ENCODE measurements at regions not wholly inside any gene's neighbourhood (a gene's known extent, or its start where the extent isn't known, plus 50 kb on each side); places are given as distances from the start of the nearest gene placed in this dataset.

DNA sequence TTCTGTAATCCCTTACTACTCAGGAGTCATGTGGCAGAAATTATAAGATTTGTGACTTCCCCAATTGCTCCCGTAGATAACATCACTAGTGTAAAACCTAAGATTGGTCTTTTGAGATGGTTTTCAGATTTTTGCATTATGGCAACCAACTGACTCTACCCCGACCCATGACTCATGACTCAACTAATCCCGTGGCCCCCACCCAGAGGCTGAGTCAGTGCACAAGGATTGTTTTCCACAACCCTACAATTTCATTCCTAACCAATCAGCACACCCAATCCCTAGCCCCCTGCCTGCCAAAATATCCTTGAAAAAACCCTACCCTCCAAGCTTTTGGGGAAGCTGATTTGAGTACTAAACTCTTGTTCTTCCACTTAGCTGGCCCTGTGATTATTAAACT lies 109.4 kb upstream of the FAM9C start:
- CTCF ChIA-PET, result no interaction called here
- TF ChIP-seq, protein P1, sequence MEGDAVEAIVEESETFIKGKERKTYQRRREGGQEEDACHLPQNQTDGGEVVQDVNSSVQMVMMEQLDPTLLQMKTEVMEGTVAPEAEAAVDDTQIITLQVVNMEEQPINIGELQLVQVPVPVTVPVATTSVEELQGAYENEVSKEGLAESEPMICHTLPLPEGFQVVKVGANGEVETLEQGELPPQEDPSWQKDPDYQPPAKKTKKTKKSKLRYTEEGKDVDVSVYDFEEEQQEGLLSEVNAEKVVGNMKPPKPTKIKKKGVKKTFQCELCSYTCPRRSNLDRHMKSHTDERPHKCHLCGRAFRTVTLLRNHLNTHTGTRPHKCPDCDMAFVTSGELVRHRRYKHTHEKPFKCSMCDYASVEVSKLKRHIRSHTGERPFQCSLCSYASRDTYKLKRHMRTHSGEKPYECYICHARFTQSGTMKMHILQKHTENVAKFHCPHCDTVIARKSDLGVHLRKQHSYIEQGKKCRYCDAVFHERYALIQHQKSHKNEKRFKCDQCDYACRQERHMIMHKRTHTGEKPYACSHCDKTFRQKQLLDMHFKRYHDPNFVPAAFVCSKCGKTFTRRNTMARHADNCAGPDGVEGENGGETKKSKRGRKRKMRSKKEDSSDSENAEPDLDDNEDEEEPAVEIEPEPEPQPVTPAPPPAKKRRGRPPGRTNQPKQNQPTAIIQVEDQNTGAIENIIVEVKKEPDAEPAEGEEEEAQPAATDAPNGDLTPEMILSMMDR (IDR thresholded peaks at IDR 0.05; ENCODE audit: insufficient read depth, low read length, missing control alignments), result no peak
- POLR2A ChIA-PET, result no interaction called here
- no peak for DNase-seq (ENCODE audit: low read depth, low spot score)
- no peak overlapping the region for H3K4me3 ChIP-seq (ENCODE audit: low read depth, low read length)

DNA sequence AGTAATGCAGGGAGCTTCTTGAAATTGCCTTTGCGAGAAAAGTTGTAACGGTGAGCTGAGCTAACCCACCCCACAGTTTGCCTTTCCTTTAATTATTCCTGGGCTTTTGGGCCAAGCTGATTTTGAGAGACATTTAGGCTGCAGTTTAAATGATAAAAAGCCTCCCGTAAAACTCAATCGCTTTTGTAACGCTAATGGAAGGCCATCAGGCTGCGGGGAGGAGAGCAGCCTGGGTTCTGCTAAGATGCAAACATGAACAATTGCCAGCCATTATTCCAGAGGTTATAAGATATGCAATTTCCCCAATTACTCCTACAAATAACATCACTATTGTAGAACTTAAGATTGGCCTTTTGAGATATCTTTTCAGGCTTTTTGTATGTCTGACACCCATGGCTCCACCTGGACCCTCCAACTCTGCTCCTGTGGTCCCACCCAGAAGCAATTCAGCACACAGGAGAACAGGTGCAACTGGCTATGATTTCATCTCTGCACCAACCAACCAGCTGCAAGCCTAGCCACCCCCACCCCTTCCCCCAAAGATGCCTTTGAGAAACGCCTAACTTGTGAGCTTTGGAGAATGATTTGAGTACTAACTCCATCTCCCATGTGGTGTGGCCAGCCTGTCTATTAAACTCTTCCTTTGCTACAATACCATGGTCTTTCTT lies 108.2 kb upstream of the FAM9C start:
- H3K4me3 ChIP-seq (ENCODE audit: low read depth, low read length), result no peak overlapping the region
- no peak for DNase-seq (ENCODE audit: low read depth, low spot score)
- TF ChIP-seq, protein P1 (IDR thresholded peaks at IDR 0.05; ENCODE audit: insufficient read depth, low read length, missing control alignments), result no peak
- CTCF ChIA-PET, result interaction anchor here (0.9 kb wide), 1 partner anchor 174 kb away, joined by 3 read pairs; no protein-coding TSS in a partner anchor
- POLR2A ChIA-PET, result interaction anchor here (0.6 kb wide), 1 partner anchor 174 kb away, joined by 3 read pairs; no protein-coding TSS in a partner anchor

DNA sequence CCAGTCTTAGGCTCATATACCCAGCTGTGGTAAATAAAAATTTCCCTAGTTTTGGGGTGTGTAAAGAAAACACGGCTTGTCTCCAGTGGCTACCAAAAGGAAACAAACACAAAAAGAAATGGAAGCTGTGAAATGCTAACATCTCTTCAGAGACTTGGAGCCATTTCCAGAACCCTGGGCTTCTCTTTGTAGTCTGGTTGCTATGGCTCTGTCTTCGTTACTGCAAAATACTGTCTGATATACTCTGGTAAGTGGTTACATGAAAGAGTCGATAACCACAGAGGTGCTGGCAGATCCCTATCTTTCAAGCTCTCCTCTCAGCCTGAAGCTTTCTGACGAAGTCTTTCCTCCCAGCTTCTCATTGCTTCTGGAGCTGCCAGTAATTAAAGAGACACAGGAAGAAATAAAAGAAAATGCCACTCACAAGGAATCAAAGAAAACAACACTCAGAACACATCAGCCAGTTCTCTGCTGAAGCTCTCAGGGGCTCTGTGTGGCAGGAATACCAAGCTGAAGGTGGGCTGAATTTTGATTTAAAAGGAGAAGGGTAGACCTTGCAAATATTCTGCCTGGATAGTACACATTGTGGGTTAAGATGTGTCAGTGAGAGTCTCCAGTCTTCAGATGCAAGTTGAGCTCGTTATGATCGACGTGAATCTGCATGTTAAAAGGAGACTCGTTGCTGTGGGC lies 107.6 kb upstream of the FAM9C start:
- TF ChIP-seq, protein P1 (IDR thresholded peaks at IDR 0.05; ENCODE audit: insufficient read depth, low read length, missing control alignments), result no peak
- CTCF ChIA-PET, result interaction anchor here (0.9 kb wide), 1 partner anchor 174 kb away, joined by 3 read pairs; no protein-coding TSS in a partner anchor
- H3K4me3 ChIP-seq (ENCODE audit: low read depth, low read length), result no peak overlapping the region
- POLR2A ChIA-PET, result interaction anchor here (0.6 kb wide), 1 partner anchor 174 kb away, joined by 3 read pairs; no protein-coding TSS in a partner anchor
- no peak for DNase-seq (ENCODE audit: low read depth, low spot score)

DNA sequence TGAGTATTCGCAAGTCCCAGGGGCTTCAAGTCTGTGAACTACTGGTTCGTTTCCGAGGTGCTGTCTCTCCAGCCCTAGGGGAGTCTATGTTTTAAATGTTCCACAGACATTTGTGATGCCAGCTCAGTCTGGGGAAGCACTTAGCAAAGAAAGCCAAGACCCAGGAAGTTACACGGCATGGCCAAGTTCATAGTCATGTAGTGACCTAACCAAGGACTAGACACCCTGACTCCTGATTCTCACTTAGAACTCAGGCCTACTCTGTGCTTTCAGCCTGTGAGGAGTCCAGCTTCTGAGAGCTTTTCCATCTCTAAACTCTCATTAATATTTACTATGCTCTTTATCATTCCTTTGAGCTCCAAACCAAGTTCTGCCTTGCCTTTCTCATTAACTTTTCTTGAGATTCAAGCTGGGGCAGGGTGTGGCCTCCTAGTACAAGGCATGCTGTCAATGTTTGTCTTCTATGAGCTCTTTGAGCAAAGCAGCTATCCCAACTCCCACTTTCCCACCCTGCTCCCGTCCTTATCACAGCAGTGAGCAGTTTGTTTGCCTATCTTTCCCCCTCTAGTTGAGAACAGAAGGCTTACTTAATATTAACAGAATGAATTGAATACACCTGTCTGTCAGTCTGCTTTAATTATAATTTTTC lies 105.4 kb upstream of the FAM9C start:
- CTCF ChIA-PET, result no interaction called here
- TF ChIP-seq, protein P1 (IDR thresholded peaks at IDR 0.05; ENCODE audit: insufficient read depth, low read length, missing control alignments), result no peak
- no peak for DNase-seq (ENCODE audit: low read depth, low spot score)
- POLR2A ChIA-PET, result no interaction called here
- H3K4me3 ChIP-seq (ENCODE audit: low read depth, low read length), result no peak overlapping the region

DNA sequence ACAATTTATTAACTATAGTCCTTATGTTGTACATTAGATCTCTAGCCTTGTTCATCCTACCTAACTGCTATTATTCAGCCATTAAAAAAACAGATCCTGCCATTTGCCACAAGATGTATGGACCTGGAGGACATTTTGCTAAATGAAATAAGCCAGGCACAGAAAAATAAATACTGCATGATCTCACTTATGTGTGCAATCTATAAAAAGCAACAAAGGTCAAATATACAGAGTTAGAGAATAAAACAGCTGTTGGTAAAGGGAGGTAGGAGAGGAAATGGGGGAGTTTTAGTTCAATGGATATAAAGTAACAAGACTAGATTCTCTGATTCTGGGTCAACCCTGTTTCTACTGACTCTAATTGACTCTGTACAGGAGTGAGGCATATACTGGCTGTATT lies 103.3 kb upstream of the FAM9C start:
- no peak for DNase-seq (ENCODE audit: low read depth, low spot score)
- ChIA-PET POLR2A (no interaction called here), CTCF (no interaction called here)
- H3K4me3 ChIP-seq (ENCODE audit: low read depth, low read length), result no peak overlapping the region
- TF ChIP-seq, protein P1 (IDR thresholded peaks at IDR 0.05; ENCODE audit: insufficient read depth, low read length, missing control alignments), result no peak

DNA sequence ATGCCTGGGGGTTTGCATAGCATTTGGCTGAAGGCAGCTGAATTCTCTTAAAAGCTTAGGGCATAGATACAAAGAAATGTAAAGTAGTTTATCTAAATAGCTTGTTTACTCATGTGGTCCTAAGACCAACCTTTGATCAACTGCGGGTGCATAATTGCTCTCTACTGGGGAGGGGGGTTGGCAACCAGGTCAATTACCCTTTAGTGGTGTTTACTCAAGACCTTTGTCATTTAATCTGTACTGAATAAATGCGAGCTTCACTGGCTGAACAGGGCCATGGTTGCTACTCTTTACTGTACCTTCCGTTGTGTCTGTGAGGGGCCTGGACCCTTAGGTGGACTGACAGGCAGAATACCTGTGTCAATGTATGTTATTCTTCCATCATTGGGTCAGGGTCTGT lies 102.7 kb upstream of the FAM9C start:
- CTCF ChIA-PET, result no interaction called here
- H3K4me3 ChIP-seq (ENCODE audit: low read depth, low read length), result no peak overlapping the region
- POLR2A ChIA-PET, result no interaction called here
- TF ChIP-seq, protein P1 (IDR thresholded peaks at IDR 0.05; ENCODE audit: insufficient read depth, low read length, missing control alignments), result no peak
- DNase-seq (ENCODE audit: low read depth, low spot score), result no peak
